HG03342 (cell line): ENCODE measurements at regions not wholly inside any gene's neighbourhood (a gene's known extent, or its start where the extent isn't known, plus 50 kb on each side); places are given as distances from the start of the nearest gene placed in this dataset.
"Not testable (repeated sequence)": the region's sequence is repeated elsewhere in the genome, so short reads cannot be mapped to it uniquely, and the experiment has no call there.

Experiments
- ATAC-seq: cut with Tn5 transposase; IDR thresholded peaks from one replicate; pipeline ENCODE4 v1.9.1; 2021; ENCODE audit warnings: mild to moderate bottlenecking, moderate library complexity; ENCODE audit not compliant: unreplicated experiment

DNA sequence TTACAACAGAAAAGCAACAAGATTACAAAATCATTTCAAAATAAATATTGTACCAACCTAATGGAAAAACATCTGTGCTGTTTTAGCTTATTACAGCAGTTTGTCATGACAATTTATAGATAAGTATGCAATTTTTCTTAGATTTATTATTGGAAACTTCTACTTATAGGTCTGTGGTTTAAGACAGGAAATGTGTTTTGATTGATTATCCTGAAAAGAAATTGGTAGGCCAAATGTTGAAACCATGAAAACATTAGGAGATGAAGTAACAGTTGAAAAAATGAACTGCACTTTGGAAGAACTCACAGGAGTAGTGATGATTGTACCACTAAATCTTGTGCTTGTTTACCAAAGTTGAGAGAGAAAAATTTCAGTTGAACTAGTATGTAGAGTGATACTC is 162.2 kb upstream of the GIMD1 start:
- no peak for ATAC-seq

DNA sequence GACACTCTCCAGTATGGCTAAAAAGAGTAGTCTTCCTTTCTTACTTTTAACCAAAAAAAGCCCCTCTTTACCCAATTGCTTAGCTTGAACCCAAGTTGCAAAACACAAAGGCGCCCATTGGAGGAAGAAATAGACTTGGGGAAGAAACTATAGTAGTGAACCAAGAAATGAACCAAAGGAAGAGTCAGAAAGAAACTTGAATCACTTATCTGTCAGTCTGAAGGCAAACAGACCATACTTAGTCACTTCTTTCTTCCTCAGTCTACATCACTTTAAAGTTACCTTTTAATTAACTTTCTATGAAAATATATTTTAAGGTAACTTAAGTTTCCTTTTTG is 161.4 kb upstream of the GIMD1 start:
- no peak for ATAC-seq

DNA sequence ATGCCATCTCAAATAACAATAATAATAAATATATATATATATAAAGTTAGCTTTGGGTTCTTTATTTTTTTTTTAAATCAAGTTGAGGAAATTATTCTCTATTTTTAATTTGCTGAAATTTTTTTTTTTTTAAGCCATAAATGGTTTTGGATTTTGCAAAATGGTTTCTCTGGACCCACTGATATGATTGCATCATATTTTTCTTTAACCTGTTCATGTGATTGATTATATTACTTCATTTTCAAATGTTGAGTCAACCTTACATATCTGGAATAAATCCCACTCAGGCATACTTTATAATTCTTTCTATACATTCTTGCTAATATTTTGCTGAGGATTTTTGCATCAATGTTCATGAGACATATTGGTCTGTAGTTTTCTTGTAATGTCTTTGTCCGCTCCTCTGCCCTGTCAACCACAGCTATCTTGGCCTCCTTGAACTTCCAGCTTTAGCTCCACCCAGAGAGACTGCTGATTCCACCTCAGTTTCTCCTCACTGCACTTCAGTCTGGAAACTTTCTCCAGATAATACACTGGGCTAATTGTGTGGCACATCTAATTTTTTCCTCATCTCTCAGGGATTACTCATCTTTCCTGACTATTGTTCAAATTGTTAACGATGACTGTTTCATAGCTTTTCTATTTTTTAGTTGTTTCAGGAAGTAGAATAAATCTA is 160.9 kb upstream of the GIMD1 start:
- no peak for ATAC-seq

DNA sequence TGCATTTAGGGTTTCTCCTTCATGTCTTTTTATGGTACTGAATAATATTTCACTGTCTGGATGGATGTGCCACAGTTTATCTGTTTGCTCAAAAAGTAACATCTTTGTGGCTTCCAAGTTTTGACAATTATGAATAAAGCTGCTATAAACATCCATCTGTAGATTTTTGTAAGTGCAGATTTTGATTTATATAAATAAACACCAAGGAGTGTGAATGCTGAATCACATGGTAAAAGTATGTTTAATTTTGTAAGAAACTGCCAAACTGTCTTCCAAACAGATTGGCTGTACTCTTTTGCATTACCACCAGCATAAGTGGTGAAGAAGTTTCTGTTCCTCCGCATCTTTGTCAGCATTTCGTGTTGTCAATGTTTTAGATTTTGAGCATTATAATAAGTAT is 158.7 kb upstream of the GIMD1 start:
- no peak for ATAC-seq

DNA sequence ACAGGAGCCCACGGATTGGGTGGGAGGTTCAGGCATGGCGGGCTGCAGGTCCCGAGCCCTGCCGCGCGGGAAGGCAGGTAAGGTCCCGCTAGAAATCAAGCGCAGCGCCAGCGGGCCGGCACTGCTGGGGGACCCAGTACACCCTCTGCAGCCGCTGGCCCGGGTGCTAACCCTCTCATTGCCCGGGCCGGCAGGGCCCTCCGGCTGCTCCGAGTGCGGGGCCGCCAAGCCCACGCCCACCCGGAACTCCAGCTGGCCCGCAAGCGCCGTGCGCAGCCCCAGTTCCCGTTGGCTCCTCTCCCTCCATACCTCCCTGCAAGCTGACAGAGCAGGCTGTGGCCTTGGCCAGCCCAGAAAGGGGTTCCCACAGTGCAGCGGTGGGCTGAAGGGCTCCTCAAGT is 156.8 kb upstream of the GIMD1 start:
- ATAC-seq: not testable (repeated sequence)

DNA sequence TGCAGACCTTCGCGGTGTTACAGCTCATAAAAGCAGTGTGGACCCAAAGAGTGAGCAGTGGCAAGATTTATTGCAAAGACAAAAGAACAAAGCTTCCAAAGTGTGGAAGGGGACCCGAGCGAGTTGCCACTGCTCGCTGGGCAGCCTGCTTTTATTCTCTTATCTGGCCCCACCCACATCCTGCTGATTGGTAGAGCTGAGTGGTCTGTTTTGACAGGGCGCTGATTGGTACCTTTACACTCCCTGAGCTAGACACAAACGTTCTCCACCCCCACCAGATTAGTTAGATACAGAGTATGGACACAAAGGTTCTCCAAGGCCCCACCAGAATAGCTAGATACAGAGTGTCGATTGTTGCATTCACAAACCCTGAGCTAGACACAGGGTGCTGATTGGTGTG is 156.2 kb upstream of the GIMD1 start:
- ATAC-seq: not testable (repeated sequence)

DNA sequence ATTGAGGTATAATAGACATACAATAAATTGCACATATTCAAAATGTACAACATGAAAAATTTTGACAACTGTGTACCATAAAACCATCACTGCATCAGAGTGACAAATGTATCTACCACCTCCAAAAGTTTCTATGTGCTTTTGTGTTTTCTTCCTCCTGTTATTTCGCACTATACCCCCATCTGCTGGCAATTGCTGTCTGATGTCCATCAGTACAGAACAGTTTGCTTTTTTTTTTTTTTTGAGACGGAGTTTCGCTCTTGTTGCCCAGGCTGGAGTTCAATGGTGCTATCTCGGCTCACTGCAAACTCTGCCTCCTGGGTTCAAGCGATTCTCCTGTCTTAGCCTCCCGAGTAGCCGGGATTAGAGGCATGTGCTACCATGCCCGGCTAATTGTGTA is 154.3 kb upstream of the GIMD1 start:
- ATAC-seq: no peak

DNA sequence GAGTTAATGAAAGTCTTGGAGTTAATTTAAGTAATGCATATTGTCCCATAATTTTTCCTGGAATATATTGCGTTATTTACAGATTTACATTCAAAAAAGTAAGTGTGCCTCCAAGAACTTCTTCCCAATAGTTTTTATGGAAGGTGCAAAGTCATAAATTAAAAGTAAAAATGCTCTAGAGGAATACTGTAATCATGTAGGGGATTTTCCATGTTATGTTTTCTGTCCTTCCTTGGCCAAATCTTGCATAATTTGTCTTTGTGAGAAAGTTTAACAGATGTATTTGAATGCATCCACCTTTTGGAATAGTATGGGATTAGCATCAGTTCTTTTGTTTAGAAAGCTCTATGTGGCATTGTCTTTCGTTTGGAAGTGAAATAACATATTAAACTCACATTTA is 144.1 kb upstream of the GIMD1 start:
- no peak for ATAC-seq

DNA sequence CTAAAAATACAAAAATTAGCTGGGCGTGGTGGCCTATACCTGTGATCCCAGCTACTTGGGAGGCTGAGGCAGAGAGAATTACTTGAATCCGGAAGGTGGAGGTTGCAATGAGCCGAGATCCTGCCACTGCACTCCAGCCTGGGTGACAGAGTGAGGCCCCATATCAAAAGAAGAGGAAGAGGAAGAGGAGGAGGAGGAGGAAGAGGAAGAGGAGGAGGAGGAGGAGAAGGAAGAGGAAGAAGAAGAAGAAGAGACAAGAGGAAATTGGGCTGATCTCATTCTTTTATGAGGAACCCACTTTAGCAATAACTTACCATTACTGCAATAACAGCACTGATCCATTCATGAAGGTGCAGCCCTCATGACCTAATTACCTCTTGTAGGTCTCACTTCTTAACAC is 138.9 kb upstream of the GIMD1 start:
- ATAC-seq: no peak

DNA sequence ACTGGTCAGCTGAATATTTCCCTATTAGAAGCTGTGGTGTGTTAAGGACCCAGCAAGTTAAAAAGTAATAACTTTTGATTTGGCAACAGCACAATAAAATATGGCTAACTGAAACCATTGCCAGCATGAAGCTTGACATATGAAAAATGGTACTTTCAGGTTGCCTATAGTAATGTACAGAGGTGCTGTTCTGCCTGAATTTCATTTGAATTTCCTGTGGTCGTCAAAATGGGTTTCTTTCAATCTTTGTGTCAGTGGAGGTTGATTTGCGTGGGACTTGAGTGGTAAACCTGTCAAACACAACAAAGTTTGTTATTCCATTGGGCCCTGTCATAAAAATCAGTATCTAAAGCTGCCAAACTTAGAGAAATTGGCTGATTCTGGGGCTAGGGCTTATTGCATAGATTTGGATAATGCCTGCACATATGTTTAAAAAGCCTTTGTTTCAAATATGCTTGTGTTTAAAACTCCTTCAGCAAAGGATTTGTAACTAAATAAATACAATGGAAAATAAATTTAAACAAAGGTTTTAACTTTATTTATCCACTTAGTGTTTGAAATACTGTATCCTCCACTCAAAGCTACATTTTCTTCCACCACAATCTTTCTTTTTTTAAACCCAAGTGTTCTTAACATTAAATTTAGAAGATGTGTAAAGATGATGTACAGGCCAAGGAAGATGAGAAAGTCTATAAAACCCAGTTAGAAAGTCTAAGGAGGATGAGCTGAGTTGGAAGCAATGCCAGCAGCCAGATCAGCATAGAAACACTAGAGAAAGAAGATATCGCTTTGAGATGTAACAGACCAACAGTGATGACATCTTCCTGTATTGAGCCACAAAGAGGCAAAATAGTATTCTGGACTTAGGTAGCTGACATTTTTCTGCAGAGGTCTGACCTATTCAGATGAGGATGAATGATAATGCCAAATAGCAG is 134.8 kb upstream of the GIMD1 start:
- no peak for ATAC-seq

DNA sequence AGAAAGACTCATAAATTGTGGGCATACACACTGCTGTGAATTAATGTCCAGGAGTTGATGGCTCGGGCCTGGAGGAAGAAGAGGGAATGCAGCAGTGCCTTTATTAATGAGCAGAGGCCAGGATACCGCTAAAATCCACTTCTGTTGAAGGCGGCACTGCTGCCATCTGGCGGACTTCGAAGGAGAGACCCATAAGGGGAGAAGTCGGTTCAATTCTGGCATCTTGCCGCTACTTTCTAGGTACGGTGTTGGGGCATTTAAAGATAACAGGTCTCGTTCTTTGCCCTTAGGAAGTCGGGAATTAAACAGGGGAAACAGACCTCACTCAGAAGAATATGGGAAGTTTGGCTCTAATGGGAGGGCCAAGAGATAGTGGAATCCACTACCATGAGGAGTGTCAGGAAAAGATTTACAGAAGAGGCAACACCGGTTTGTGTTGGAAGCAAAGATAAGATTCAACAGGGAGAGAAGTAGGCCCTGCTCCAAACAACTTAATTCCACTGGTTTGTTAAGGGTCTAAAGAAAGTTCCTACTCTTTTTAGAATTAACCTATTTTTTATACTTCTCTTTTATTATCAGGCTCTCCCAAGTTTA is 133.6 kb upstream of the GIMD1 start:
- no peak for ATAC-seq

DNA sequence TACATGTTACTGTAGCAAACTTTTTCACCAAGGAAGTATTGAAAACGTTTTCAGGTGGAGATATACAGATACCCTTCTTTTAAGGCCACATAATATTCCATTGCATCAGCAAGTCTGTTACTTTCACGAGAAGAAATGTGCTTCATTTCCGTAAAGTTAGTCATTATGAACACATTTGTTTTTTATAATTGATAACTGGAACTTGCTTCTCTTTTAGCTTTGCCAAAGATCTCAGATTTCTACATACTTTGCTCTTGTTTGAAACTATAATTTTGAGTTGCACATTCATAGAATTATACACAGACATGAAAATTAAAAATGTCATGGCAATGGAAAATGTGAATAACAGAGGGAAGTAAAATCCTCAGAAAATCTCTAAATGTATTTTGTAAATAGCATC is 128.7 kb upstream of the GIMD1 start:
- ATAC-seq: no peak

DNA sequence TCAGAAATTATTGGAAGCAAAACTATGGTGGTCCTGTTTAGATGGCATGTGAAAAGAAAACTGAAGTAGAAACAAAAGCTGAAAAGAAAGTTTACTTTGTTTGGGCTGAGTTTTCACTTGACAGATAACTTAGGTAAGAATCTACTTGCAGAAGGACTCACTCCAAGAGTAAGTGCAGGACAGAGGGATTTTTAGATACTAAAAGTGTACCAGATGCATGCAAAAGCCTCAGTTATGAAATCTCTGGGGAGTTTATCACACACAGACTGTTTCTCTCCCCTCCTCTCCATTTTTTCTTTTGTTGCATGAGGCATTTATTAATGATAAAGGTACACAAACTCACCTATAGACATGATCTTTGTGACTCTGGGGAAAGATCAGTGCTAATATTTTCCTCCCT is 127.5 kb upstream of the GIMD1 start:
- ATAC-seq: no peak

DNA sequence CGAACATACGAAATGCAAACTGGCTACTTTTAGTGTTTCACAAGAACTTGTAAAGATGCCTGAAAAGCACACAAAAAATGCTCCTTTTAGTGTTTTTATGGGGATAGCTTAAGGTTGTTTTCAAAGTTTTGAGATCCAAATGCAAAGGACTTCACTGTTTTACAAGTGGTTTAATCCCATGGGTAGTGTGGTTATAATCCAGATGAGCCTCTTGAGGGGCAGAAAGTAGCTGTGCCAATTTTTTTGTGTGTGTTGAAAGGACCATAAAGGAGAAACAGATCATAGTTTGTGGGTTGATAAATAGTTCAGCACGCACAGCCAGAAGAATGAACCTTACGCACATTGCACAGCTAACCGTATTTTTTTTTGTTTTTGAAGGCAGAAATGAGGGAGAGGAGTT is 126.9 kb upstream of the GIMD1 start:
- ATAC-seq: no peak

DNA sequence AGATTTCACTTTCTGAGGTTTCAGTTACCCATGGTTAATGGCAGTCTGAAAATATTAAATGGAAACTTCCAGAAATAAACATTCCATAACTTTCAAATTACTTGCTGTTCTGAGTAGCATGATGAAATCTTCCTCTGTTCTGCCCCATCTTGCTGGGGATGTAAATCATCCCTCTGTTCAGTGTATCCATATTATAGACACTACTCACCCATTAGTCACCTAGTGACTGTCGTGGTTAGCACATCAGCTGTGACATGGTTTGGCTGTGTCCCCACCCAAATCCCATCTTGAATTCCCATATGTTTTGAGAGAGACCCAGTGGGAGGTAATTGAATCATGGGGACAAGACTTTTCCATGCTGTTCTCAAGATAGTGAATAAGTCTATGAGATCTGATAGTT is 125.5 kb upstream of the GIMD1 start:
- no peak for ATAC-seq

DNA sequence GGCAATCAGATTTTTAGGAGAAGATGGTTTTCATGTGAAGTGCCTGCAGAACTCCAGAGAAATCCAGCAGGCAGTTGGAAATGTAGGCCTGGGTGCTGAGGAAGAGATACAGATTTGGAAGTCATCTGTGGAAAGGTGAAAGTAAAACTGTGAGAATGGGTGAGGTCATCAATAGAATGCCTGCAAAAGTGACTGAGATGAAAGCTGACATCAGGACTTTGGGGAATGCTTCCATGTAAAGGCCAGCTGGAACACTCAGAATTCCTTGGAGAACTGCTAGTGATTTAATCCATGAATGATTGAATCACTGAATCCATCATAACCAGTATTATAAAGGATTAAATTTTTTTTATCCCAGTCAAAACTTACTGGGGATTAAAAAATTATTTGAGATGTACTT is 124.5 kb upstream of the GIMD1 start:
- no peak for ATAC-seq

DNA sequence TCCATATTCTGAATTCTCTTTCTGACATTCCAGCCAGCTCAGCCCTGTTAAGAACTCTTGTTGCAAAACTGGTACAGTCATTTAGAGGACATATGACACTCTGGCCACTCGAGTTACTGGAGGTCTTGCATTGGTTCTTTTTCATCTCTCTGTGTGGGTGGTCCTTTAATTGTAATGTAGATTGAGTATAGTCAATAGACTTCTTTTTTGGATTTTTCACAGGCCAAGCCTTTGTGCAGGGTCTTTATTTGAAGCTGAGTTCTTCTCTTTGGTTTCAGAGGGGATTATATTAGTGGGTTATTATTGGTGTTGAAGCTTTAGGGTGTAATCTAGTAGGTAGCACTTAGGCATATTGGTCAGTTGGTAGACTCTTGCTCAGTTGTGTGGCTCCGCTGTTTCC is 118.0 kb upstream of the GIMD1 start:
- no peak for ATAC-seq

DNA sequence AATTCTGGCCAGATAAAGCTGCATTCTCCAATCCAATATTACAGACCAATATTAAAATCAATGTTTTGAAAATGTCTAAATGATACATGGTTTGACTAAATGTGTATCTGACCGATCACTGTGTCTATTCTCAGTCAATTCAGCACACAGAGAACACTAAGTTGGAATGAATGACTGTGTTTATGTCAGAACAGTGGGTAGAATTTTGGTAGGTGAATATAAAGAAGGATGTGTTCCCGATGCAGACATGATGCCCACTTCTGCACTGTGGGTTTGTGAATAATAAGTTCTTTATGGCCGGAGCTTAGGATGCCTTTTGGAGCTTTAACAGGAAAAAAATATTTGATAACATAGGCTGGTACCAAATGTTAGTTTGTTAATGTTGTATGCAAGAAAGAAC is 113.2 kb upstream of the GIMD1 start:
- ATAC-seq: no peak

DNA sequence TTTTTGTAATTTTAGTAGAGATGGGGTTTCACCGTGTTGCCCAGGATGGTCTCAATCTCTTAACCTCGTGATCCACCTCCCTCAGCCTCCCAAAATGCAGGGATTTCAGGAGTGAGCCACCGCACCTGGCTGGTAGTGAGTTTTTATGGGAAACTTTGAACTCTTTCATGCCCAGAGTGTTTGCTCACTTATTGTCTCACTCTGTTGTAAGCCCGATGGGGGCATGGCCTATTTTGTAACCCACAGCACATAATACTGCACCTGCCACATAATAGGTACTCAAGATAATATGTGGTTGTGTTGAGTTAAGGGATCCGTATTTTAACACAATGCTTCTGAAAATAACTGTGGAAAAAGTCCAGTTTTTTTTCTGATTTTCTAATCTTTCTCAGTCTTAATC is 109.6 kb upstream of the GIMD1 start:
- ATAC-seq: no peak

DNA sequence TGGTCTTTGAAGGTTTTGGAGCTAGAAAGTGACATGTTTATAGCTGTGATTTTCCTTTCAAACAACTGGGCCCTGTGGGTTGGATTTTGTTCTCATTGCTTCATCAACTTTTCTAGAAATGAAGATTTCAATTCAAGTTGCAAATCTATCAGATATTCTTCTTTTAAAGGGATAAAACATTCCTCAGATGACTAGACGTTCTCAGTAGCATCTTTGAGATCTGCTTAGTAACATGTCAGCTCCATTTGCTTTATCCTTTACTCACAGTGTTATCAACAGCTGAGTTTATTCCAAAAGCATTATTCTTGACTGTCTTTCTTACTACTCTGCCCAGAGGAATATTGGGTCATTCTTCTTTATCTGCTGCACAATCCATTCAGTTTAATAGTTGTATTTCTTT is 108.2 kb upstream of the GIMD1 start:
- no peak for ATAC-seq

DNA sequence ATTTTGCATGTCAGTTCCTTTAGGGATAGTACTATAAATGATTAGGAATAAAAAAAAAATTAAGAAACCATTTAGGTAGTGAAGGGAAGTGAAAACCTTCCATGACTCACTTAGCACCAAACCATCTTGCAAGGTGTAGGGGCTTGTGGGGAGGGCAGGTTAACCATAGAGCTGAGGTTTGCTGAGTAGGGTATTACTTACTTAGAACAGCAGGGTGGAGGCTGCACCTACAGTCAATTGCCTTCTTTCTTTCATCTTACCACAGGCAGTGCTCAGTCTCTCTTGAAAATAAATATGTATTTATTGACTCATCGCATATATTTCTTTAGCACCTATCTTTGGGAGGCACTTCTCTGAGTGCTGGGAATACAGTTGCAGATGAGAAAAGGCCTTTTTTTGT is 104.9 kb upstream of the GIMD1 start:
- no peak for ATAC-seq

DNA sequence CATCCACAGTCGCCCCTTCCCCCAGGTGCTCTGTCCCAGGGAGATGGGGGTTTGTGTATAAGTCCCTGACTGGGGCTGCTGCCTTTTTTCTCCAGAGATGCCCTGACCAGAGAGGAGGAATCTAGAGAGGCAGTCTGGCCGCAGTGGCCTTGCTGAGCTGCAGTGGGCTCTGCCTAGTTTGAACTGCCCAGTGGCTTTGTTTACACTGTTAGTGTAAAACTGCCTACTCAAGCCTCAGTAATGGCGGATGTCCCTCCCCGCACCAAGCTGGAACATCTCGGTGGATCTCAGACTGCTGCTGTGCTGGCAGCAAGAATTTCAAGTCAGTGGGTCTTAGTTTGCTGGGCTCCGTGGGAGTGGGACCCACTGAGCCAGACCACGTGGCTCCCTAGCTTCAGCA is 102.6 kb upstream of the GIMD1 start:
- no peak for ATAC-seq
